NOMO-1 (cell line): ENCODE measurements at regions not wholly inside any gene's neighbourhood (a gene's known extent, or its start where the extent isn't known, plus 50 kb on each side); places are given as distances from the start of the nearest gene placed in this dataset.

Experiments used
- DNase-seq, 2 experiments: peaks; one replicate each; lab custom pipeline; 2025; ENCODE audit not compliant: unreplicated experiment in 2 of 2; lab: John Stamatoyannopoulos, UW

DNA sequence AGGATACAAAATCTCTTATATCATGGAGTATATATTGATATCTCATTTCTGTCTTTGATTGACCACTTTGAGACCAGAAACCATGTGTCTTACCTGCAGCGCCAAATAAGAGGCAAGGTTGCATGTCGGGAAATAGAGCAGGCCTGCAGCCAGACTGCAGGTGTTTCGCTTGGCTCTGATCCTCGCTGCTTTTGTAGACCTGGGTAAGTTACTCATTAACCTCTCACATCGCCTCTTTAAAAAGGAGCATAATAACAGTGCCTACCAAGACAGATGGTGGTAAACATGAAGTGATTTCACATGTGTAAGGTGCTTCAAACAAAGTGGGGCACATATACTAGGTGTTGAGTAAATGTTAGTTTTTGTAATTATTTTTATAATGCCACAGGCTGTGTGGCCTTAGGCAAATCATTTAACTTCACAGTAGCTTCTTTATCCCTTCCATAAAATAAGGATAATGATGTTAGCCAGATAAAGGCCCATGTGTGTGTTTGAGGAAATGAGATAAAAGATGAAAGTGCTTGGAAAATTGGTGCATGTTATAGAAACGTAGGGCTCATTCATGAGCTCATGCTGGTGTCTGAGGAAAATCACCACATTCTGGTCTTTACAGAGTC, 248.8 kb upstream of the MAP3K7 start:
- DNase-seq = no peak

DNA sequence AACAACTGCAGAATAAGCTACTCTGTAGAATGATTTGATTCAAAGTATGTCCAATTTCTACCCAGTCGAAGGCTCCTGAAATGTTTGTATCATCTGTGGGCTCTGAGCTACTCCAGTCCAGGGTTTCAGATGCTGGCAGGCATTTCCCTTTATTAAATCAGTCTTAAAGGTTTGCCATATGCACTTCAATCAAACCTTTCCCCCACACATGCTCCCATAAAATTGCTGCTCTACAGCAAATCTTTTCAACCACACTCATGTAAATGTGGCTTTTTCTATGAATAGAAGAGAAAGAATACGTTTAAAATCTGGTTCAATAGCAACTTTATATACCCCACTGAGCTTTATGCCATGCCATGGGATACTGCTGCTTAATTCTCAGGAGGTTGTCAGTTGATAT, 242.4 kb upstream of the MAP3K7 start:
- DNase-seq = no peak

DNA sequence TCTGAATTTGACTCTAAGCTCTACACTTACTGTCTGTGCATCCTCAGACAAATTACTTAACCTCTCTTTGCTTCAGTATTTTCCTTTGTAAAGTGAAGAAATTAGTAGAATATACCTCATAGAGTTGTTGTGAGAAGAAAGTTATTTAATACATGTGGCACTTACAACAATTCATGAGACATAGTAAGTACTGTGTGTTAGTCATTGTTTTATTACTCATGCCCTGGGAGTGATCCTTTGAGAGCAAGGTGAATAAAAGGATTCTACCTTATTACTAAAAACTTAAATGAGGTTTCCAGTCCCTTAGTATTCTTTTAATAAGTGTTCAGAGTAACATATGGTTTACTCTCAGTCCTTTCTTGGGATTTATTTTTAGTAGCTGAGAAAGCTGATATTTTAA, 233.6 kb upstream of the MAP3K7 start:
- no peak for DNase-seq

DNA sequence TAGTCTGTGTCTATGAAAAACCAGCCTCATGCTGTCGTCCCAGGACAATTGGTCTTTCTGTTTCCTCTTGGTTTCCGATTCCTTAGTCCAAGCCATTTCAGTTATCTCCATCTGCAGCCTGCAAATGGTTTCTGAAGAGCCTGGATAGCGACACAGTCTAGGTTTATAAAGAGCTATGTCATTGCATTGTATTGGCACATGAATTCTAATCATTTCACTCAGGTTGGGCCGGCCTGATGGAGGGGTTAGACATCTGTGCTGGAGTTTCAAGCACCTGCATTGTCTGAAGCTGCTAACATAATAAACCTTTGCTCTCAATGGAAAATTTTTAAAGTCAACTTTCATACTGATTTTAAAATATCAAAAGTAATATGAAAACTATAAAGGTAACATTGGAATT, 232.6 kb upstream of the MAP3K7 start:
- no peak for DNase-seq

DNA sequence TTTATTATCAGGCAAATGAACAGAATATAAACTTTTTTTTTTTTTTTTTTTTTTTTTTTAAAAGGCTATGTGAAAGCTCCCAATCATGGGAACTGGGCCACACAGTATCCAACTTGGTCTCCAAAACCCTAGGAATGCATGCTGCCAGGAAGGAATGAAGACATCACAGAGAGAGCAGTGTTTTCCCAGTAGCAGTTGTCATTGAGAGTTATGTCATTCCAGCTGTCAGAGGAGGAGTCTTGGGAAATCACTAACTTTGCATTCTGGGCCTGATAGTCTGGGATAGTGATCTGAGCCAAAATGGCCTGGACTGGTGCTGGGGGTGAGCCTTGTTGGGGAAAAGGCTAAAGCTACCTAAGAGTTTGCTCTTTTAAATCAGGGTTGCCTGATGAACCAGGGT, 231.3 kb upstream of the MAP3K7 start:
- no peak for DNase-seq

DNA sequence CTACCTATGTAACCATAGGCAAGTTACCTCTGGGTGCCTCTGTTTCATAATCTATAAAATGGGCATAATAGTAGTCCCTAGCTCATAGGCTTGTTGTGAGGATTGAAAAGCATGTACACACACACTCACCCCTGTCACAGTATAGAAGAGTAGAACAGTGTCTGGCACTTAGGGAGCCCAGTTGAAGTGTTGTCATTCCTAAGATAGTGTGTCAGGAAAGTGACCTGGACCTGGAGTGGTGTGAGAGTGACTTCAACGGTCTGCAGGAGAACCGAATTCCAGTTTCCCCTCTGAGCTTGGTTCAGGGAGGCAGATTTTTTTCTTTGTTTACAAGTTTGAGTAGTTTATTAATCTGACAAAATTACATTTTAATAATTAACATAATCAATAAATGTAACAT, 229.9 kb upstream of the MAP3K7 start:
- no peak for DNase-seq

DNA sequence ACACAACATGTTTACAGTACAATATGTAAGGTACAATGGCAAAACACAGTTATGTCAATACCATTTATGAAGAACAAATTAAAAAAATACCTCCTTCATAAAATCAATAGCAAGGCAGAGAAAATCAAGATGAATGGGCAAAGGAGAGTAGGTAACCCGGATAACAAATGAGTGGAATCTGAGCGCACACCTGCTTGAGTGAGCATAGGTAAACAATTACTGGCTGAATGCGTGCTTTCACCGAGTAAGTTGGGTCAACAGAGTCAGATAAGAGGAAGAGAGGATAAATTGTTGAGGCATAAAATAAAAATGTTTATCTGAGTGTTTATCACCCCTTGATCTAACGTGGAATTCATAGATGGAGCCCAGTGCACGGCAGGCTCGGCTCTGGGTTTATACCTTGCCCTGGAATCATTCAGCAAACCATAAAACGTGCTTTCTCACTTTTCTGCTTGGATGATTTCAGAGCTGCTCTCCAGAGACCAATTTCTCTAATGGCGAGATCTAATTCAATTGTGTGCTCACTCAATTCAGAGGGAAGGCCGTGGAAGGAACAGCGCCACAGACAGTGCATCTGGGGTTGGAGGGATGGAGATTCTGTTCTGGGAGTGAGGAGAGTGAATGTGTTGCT, 224.8 kb upstream of the MAP3K7 start:
- DNase-seq = no peak

DNA sequence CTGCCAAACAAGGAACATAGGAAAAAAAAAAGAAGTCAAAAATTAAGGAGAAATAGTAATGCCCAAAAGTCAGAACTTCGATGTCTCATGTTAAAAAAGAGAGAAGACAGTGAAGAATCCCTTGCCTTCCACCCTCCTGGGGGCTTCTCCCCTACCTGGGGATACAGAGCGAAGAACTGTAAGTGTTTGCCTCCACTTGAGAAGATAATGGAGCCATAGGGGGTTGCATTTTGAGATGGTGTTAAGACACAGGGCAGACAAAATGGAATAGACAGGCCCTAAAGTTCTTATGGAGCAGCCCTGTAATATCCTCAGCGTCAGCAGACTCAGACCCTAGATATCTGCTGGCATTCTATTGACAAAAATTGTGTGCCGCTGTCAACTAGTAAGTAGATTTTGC, 222.2 kb upstream of the MAP3K7 start:
- no peak for DNase-seq

DNA sequence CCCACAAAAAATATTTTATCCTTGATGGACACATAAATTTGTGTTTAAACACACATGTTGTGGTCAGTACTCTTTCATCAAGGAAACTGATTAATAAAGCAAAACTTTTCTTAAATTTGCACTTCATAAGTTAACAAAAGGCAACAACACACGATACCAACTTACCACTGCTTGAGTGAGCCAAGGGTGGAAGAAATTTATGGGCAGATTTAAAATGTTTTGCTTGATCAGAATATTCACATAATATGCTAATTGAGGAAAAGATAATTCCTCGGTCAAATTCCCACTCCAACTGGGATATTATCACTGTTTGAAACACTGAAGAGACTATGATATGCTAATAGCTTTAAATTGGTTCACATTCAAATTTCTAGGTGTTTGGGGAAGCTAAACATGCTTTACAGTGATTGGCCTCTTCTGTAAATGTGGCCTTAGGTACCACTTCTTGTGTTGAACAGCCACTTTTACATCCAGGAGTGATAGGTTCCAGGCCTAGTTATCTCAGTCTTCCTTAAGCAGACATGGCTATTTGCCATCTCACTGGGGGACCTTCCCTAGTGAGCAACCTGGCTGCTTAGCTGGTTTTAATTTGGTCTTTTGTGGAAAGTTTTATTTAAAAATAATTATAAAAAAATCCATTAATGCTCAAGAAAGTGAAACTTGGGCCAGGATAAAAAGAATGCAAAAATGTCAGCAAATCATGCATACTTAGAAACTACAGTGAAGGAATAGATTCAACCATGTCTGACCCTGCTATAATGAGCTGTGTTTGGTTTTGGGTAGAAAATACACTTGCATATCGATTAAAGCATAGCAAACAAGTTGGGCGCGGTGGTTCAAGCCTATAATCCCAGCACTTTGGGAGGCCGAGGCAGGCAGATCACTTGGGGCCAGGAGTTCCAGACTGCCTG, 221.2 kb upstream of the MAP3K7 start:
- no peak for DNase-seq

DNA sequence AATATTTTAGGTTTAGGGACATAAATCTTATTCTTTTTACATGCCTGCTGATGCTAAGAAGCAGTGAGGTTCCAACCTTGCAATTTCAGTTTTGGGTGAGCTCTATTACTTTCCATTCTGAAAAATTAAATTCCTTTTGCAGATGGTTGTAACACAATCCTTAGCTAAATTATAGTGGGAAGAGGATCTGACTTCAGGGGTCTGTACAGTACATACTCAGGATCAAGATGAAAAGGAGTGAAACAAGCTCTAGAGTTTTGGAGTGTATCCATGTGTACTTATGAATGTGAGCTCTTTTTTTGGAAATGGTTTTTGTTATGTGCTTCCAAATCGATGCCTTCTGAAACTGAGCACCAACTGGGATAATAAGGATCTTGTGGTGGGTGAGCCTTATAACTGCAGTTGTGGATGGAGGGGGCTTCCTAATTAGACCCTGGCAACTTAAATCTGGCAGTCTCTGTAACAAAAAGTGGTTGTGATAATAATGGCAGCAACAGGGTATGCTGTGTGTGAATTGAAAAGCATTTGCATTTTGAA, 218.8 kb upstream of the MAP3K7 start:
- DNase-seq = no peak

DNA sequence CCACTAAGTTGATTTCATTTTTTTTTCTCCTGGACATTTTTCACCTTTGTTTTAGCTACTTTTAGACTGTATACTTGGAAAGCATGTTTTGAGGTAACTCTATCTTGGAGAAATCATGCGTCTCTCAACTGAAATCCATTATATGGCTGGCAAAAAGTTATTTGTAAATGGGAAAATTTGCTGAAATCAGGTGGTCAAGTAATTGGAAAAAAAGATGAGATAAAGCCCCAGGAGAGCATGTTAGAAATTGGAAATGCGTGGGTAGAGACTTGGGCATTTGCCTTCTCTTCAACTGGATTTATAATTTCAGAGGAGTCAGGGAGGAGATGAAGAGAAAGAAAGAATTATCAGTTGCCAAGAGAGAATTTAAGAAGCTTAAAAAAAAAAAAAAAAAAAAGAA, 217.1 kb upstream of the MAP3K7 start:
- no peak for DNase-seq

DNA sequence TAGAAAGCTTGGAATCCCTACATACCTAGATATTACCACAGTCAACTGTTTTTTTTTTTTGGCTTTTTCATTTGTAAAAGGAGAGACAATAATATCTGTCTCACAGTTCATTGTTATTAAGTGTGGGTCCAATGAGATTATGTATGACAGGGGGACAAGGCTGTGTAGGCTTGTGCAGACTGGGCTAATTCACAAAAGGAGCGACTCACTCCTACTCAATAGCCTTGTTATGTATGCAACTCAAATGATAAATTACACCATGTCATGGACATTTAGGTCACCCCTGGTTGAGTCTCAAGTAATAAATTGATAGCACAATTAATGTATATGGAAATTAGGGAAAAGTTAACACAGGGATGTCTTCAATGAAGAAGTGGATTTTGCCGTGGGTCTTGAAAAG, 208.2 kb upstream of the MAP3K7 start:
- DNase-seq = no peak

DNA sequence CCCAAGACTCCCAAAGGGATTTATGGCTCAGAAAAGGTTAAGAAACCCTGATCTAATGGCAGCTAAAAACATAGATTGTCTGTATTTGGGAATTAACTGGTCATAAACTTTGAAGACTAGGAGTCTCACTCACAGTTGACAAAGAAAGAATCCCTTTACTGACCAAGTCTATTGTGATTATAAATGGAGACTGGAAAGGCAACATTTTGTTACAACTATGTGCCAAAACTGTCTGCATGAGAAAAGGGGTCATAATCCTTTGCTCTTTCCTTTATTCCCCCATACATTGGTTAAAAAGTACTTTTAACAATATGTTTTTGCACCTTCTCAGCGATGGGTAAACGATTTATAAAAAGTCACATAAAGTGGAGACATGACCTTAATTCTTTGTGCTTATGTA, 206.9 kb upstream of the MAP3K7 start:
- no peak for DNase-seq

DNA sequence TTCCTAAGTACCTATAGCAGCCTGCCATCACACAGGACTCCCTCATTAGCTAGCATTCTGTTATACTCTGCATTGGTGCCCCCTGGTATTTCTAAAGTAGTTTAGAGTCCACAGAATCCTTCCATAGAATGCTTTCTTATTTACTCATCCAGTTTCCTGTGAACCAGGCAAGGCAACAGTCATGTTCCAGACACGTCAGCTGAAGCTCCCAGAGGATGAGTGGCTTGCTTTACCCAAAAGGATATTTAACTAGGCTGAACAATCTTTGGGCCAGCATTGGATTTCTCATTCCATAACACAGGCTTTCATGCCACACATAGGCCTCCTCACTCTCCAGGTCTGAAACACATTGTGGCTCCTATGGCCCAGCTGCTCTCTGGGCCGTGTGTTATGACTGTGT, 203.8 kb upstream of the MAP3K7 start:
- DNase-seq = no peak

DNA sequence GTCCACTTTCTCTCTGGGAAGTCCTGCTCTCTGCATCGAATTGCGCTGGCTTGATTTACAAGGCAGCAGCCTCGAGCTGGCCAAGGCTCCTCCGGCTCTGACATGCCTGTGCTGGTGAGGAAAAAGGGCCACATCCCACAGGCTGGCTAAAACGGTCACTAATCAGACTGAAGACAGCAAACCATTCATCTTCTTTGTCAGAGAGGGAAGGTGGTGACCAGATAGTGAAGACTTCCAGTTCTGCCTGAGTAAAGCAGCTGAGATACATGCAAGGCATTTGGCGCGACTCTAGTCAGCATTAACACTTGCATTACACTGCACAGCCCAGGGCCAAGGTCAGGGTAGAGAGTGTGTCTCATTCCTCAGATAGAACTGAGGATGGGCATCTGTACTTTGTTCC, 203.2 kb upstream of the MAP3K7 start:
- DNase-seq = no peak

DNA sequence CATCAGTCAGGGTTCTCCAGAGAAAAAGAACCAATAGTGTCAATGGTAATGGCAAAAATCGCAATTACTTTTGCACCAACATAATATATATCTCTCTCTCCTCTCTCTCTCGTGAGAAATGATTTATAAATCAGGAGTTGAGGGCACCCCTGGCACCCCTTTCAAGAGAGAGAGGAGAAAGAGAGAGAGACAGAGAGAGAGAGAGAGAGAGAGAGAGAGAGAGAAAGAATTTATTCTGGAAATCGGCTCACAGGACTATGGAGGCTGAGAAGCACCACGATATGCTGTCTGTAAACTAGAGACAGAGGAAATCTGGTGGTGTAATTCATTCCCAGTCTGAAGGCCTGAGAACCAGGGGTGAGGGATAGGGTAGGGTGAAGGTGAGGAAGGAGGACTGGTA, 201.9 kb upstream of the MAP3K7 start:
- no peak for DNase-seq

DNA sequence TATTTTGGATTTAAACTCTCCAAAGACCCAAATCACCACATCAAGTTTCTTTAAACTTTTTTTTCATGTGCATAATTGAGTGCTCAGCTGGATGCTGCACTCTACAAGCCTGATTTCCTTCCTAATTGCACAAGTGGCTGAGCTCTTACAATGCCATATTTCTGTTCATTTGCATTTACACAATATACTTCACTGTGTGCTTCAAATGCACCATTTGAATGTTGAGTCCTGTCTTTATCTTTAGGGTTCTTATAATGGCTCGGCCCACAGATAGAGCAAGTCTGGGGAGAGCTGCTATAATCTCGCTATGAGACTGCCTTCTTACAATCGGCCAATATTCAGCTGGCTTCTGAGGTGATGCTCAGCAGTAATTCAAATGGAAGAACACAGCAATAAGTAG, 200.6 kb upstream of the MAP3K7 start:
- no peak for DNase-seq

DNA sequence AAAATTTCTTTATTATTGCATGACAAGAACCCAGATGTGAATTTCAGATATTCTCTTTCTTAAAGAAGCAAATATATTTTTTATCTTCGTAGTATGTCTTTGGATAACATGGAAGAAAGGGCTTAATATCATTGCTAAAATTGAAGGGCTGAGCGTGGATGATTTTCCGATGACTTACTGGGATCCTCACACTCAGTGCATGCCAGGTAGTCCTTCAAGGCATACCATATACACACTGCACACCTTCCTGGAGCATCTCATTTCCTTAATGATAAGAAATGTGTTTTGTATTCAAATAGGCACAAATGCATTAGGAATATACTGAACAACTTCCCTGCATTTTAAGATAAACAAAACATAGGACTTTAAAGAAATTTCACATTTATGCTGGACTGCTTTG, 193.9 kb upstream of the MAP3K7 start:
- DNase-seq = no peak

DNA sequence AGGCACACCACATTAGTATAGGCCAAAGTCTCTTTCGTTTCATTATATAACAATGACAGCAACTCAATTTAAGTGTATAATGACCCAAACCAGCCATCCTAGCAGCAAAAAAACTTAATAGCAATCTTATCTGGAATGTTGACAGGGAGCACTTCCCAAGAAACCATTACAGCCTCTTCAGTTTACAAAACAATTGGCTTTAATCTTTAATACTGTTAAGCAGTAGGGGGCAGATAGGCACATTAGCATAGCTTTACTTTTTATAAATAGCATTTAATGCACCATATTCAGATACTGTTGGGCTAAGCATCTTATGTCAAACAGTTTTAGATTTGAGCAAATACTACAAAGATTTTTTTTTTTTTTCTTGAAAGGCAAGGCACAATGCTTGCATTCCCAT, 193.3 kb upstream of the MAP3K7 start:
- DNase-seq = no peak

DNA sequence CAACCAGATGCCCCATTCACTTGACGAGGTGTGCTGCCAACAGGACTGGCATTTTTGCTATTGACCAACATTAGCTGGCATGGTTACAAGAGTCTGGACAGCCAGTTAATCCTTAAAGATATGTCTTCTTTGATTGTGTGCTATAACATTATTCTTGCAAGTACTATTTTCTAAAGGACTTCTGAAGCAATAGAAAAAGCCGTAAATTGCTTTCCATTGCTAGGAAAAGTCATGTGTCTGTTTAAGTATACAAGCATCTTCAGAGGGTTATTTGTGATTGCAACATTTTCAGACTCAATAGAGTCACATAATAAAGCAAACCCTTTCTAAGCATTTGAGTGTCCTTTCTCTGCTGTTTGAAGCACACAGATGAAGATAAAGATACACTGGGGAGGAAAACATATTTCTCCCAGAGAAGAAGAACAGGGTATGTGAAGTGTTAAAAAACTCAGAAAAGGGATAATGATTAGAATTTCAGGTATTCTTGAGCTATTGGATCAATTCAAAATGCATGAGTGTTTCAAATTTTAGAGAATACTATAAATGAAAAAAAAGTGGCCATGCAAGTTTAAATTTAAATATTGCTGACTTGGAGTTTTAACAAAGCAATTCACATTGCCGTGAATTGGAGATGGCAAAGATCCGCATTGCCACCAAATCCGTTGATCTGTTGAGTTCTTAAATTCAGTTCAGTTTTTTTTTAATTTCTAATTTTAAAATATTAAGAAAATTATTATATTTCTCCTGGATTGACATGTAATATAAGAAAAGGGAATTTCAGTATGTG, 191.7 kb upstream of the MAP3K7 start:
- DNase-seq = no peak

DNA sequence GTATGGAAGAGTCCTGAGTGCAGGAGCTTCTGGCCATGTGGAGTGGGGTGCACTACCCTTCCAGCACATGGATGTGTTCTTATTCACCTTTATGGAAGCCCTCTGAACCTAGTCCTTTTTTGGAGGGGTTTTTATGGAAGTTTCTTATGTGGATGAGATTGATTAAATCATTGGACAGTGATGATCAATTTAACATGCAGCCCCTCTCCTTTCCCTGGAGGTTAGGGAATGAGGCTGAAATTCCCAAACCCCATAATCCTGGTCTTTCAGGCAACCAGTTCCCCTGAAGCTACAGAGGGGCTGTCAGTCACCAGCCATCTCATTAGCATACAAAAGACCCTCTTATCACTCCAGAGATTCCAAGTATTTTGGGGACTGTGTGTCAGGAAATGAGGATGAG, 183.9 kb upstream of the MAP3K7 start:
- no peak for DNase-seq
